Liver (tissue), 2 donors: ENCODE measurements at regions not wholly inside any gene's neighbourhood (a gene's known extent, or its start where the extent isn't known, plus 50 kb on each side); places are given as distances from the start of the nearest gene placed in this dataset.

Experiments used
- CTCF ChIP-seq: fragments of 150-350 bp; IDR thresholded peaks from 2 replicates; pipeline ENCODE4 v1.5.1; 2017; ENCODE audit warnings: improper control_type of control experiment, low read depth, low read length; ENCODE audit not compliant: missing input control
- MAX ChIP-seq: IDR thresholded peaks from 2 replicates; pipeline ENCODE4 v1.6.1; 2016; ENCODE audit warnings: antibody characterized with exemption
- REST ChIP-seq: IDR thresholded peaks from 2 replicates; pipeline ENCODE4 v1.6.1; 2016; ENCODE audit warnings: antibody characterized with exemption, mild to moderate bottlenecking
- YY1 ChIP-seq: IDR thresholded peaks from 2 replicates; pipeline ENCODE4 v1.6.1; 2016; ENCODE audit warnings: antibody characterized with exemption, mild to moderate bottlenecking
- donor health status: healthy.

GRCh38 chr6:12507636-12508035, 208.9 kb upstream of the PHACTR1 start:
- TF ChIP-seq CTCF (no peak), MAX (no peak), REST (no peak), YY1 (no peak)
